NT2/D1 (cell line): ENCODE measurements at regions not wholly inside any gene's neighbourhood (a gene's known extent, or its start where the extent isn't known, plus 50 kb on each side); places are given as distances from the start of the nearest gene placed in this dataset.

Experiments
- DNase-seq: peaks from one replicate; pipeline ENCODE4 v3.0.0-alpha.2; 2011; ENCODE audit warnings: low read depth, low spot score
- H3K27me3 ChIP-seq: 2 replicates; pipeline ENCODE4 v1.6.0; 2011; ENCODE audit warnings: mild to moderate bottlenecking; ENCODE audit not compliant: insufficient read length, insufficient read depth
- H3K36me3 ChIP-seq: 2 replicates; pipeline ENCODE4 v1.6.1; 2011; ENCODE audit warnings: mild to moderate bottlenecking, low read length, mixed read lengths; ENCODE audit not compliant: insufficient read depth, insufficient read length
- H3K4me1 ChIP-seq: 2 replicates; pipeline ENCODE4 v1.5.1; 2011; ENCODE audit not compliant: insufficient read depth, insufficient read length
- H3K4me3 ChIP-seq: 2 replicates; pipeline ENCODE4 v1.5.1; 2011; ENCODE audit warnings: low read depth; ENCODE audit not compliant: insufficient read length
- H3K9ac ChIP-seq: 2 replicates; pipeline ENCODE4 v1.6.0; 2011; ENCODE audit warnings: low read depth; ENCODE audit not compliant: insufficient read length
- H3K9me3 ChIP-seq: 2 replicates; pipeline ENCODE4 v1.5.1; 2011; ENCODE audit warnings: mild to moderate bottlenecking, low read length; ENCODE audit not compliant: insufficient read depth
- SUZ12 ChIP-seq: IDR thresholded peaks from 2 replicates; pipeline ENCODE4 v1.6.1; 2011; ENCODE audit not compliant: insufficient read length, insufficient read depth; ENCODE audit errors: extremely low read depth
- YY1 ChIP-seq: IDR thresholded peaks from 2 replicates; pipeline ENCODE4 v1.6.1; 2011; ENCODE audit not compliant: insufficient read length, insufficient read depth
- ZNF274 ChIP-seq: IDR thresholded peaks from 2 replicates; pipeline ENCODE4 v1.6.1; 2011; ENCODE audit warnings: mild to moderate bottlenecking, low read depth, low read length

GRCh38 chr2:138391946-138392345 is 109.6 kb upstream of the SPOPL start:
- no peak overlapping the region for H3K9ac ChIP-seq
- no peak for DNase-seq
- H3K4me3 ChIP-seq = no peak overlapping the region
- no peaks in the 10 kb centered on the region for H3K36me3 ChIP-seq
- no peaks in the 10 kb centered on the region for H3K4me1 ChIP-seq
- no peak for TF ChIP-seq ZNF274
- no peak for TF ChIP-seq YY1
- TF ChIP-seq SUZ12 = no peak
- no peaks in the 10 kb centered on the region for H3K27me3 ChIP-seq
- no peaks in the 10 kb centered on the region for H3K9me3 ChIP-seq

- no peak for DNase-seq
- no peaks in the 10 kb centered on the region for H3K4me1 ChIP-seq
- H3K27me3 ChIP-seq = no peaks in the 10 kb centered on the region
- no peaks in the 10 kb centered on the region for H3K9me3 ChIP-seq
- H3K9ac ChIP-seq = no peak overlapping the region
- no peaks in the 10 kb centered on the region for H3K36me3 ChIP-seq
- no peak for TF ChIP-seq YY1
- TF ChIP-seq ZNF274 = no peak
- TF ChIP-seq SUZ12 = no peak
- no peak overlapping the region for H3K4me3 ChIP-seq
Observed at GRCh38 chr2:138395565-138396306, 105.8 kb upstream of the SPOPL start.

DNA sequence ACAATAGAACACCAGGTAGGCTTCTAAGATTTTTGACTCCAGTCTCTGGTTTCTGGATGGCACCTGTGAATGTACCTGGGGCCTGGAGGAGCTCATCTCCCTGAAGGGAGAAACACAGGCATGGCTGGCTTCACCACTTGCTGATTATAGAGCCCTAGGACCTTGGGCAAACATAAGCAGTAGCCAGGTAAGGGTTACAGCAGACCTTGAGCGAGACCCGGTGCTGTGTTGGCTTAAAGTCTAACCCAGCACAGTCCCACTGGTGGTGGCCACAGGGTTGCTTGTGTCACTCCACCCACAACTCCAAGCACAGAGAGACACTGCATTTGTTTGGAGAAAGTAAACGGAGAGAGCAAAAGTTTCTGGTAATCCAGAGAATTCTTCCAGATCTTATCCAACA is 104.7 kb upstream of the SPOPL start:
- DNase-seq = no peak
- H3K36me3 ChIP-seq = no peaks in the 10 kb centered on the region
- H3K4me1 ChIP-seq = no peaks in the 10 kb centered on the region
- H3K4me3 ChIP-seq = no peak overlapping the region
- no peak for TF ChIP-seq YY1
- no peaks in the 10 kb centered on the region for H3K9me3 ChIP-seq
- no peaks in the 10 kb centered on the region for H3K27me3 ChIP-seq
- no peak overlapping the region for H3K9ac ChIP-seq

- H3K36me3 ChIP-seq = no peaks in the 10 kb centered on the region
- TF ChIP-seq YY1 (no peak), ZNF274 (no peak), SUZ12 (no peak)
- H3K9me3 ChIP-seq = no peaks in the 10 kb centered on the region
- H3K4me1 ChIP-seq = no peaks in the 10 kb centered on the region
- H3K4me3 ChIP-seq = no peak overlapping the region
- DNase-seq = no peak
- H3K9ac ChIP-seq = no peak overlapping the region
- no peaks in the 10 kb centered on the region for H3K27me3 ChIP-seq
Observed at GRCh38 chr2:138403431-138403927, 98.1 kb upstream of the SPOPL start.

DNA sequence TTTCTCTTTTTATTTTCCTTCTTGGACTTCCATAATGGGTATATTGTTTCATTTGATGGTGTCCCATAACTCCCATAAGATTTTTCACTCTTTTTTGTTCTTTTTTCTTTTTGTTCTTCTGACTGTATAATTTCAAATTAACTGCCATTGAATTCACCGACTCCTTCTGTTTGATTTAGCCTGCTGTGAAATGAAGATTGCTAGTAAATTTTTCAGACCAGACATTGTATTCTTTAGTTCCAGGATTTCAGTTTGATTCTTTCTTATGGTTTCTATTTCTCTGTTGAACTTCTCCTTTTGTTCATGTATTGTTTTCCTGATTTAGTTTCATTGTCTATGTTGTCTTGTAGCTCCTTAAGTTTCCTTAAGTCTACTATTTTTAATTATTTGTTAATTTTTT is 87.6 kb upstream of the SPOPL start:
- no peaks in the 10 kb centered on the region for H3K4me1 ChIP-seq
- H3K36me3 ChIP-seq = no peaks in the 10 kb centered on the region
- TF ChIP-seq SUZ12 (no peak), YY1 (no peak), ZNF274 (no peak)
- no peaks in the 10 kb centered on the region for H3K27me3 ChIP-seq
- DNase-seq = no peak
- H3K9me3 ChIP-seq = 0 out of 2 replicates have a peak, but pooled peaks cover 8% of the 10 kb centered on the region
- no peak overlapping the region for H3K4me3 ChIP-seq
- no peak overlapping the region for H3K9ac ChIP-seq

DNA sequence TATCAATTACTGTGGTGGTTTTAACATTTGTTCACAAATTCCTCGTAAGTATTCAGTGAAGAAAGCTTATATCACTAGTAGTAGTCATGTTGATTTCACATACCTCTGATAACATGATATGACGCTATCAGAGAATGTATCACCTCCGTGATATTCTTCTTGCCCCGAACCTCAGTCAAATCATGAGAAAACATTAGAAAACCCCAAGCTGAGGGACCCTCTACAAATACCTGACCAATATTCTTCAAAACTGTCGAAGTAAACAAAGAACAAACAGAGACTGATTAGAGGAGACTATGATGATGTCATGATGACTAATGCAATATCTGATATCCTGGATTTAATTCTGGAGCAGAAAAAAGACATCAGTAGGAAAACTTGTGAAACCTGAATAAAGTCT is 85.6 kb upstream of the SPOPL start:
- no peak overlapping the region for H3K4me3 ChIP-seq
- no peak for DNase-seq
- no peaks in the 10 kb centered on the region for H3K9me3 ChIP-seq
- no peaks in the 10 kb centered on the region for H3K27me3 ChIP-seq
- no peak for TF ChIP-seq YY1
- no peak for TF ChIP-seq ZNF274
- TF ChIP-seq SUZ12 = no peak
- H3K4me1 ChIP-seq = no peaks in the 10 kb centered on the region
- H3K36me3 ChIP-seq = no peaks in the 10 kb centered on the region
- no peak overlapping the region for H3K9ac ChIP-seq

DNA sequence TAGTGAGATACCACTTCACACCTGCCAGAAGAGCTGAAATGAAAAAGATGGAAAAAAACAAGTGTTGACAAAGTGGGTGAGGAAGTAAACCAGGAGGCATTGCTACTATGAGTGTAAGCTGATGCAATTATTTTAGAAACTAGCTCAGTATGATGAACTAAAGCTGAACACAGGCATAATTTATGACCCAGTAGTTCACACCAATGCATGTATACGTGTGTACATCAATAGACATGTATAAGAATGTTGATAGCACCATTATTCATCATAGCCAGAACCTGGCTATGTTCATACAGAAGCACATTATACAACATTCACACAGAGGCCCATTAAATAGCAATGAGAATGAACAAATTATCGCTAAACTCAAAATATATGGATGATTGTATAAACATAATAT is 83.1 kb upstream of the SPOPL start:
- Histone ChIP-seq H3K4me1 (no peaks in the 10 kb centered on the region), H3K9ac (no peak overlapping the region)
- TF ChIP-seq YY1 = no peak
- no peak for TF ChIP-seq ZNF274
- TF ChIP-seq SUZ12 = no peak

DNA sequence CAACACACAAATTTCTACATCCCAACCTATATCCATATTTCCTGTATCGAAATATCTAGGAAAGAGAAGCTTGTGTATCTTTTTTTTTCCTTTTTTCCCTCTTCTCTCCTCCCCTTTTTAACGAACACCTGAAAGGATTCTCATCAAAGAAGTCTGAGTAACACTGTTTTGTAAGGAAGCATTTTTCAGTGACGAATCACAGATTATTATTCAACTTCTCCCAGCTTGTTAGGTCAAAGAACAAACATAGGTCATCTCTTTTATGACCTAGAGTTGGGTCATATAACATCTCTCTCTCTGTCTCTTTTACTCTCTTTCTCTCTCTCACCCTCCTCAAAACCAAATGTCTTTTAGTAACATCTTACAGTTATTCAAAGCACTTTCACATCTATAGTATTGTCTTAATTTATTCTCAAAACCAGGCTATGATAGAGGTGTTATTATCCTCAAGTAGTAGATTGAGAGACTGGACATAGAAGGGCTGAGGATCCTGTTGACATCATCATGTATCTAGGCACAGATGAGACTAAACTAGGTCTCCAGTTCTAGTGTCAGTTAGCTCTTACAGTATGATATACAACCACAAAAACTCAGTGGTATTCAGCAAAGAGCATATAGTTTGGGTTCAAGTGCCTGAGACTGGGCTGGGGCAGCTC is 80.1 kb upstream of the SPOPL start:
- Histone ChIP-seq H3K27me3 (no peaks in the 10 kb centered on the region), H3K4me3 (no peak overlapping the region), H3K9me3 (peaks cover 16% of the 10 kb centered on the region), H3K36me3 (no peaks in the 10 kb centered on the region), H3K4me1 (no peaks in the 10 kb centered on the region), H3K9ac (no peak overlapping the region)
- TF ChIP-seq ZNF274 (no peak), YY1 (no peak), SUZ12 (no peak)
- DNase-seq = no peak

More for the DNA sequence above, 83.1 kb upstream of the SPOPL start:
- Histone ChIP-seq H3K36me3 (no peaks in the 10 kb centered on the region), H3K27me3 (no peaks in the 10 kb centered on the region), H3K4me3 (no peak overlapping the region), H3K9me3 (no peaks in the 10 kb centered on the region)
- no peak for DNase-seq
